ENCODE measurements at regions not wholly inside any gene's neighbourhood (a gene's known extent, or its start where the extent isn't known, plus 50 kb on each side); places are given as distances from the start of the nearest gene placed in this dataset.

DNA sequence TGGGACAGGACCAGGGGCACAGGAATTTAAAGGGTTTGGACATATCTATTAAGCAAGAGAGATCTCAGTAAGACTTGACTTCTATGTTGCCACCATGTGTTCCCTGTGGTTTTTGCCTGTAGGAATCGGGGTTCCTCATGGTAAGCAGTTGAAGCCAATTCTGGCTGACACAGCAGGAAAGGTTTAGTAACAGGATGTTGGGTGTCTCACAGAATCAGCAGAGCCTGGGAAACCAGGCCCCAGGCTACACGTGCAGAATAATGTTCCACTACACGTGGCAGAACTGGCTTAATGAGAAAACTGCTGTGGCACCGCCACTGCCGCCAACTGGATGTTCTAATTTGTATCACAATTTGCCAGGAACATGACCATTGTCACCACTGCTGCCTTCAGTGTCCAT is 264.6 kb upstream of the PLET1 start:
- no peak for TF ChIP-seq POLR2AphosphoS5 (IDR thresholded peaks at IDR 0.05)
- TF ChIP-seq, protein P1, sequence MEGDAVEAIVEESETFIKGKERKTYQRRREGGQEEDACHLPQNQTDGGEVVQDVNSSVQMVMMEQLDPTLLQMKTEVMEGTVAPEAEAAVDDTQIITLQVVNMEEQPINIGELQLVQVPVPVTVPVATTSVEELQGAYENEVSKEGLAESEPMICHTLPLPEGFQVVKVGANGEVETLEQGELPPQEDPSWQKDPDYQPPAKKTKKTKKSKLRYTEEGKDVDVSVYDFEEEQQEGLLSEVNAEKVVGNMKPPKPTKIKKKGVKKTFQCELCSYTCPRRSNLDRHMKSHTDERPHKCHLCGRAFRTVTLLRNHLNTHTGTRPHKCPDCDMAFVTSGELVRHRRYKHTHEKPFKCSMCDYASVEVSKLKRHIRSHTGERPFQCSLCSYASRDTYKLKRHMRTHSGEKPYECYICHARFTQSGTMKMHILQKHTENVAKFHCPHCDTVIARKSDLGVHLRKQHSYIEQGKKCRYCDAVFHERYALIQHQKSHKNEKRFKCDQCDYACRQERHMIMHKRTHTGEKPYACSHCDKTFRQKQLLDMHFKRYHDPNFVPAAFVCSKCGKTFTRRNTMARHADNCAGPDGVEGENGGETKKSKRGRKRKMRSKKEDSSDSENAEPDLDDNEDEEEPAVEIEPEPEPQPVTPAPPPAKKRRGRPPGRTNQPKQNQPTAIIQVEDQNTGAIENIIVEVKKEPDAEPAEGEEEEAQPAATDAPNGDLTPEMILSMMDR (IDR thresholded peaks at IDR 0.05), result no peak
- TF ChIP-seq EP300 (IDR thresholded peaks at IDR 0.05), result no peak
- TF ChIP-seq POLR2A (IDR thresholded peaks at IDR 0.05), result no peak
